Right ventricle myocardium inferior (tissue), 1 donor: ENCODE measurements at regions not wholly inside any gene's neighbourhood (a gene's known extent, or its start where the extent isn't known, plus 50 kb on each side); places are given as distances from the start of the nearest gene placed in this dataset.
A peak's percentile ranks its signal among the peaks of the same experiment; 100 is the strongest.
"Not testable (repeated sequence)": the region's sequence is repeated elsewhere in the genome, so short reads cannot be mapped to it uniquely, and the experiment has no call there.

Experiments
- ATAC-seq: fragments of 200-7000 bp; cut with Tn5 transposase; one replicate; pipeline ENCODE4 v1.9.1; 2020; ENCODE audit warnings: mild to moderate bottlenecking, moderate library complexity
- DNase-seq: peaks from one replicate; pipeline ENCODE4 v3.0.0; 2021; ENCODE audit errors: missing footprints
- intact Hi-C: fragments of 100-400 bp; cut with DNase I; formaldehyde crosslinking; loops from one replicate; pipeline ENCODE4 v1.11.0; 2022
- donor health status: DM: no; HTN: yes; CAD: no; lungs with severe emphysema.

- ATAC-seq: no peak
- intact Hi-C loops: no loop called here
- no peak for DNase-seq
Measured at GRCh38 chr3:165529451-165529850, 307.8 kb downstream of the BCHE start.

GRCh38 chr3:165526367-165526766, 310.9 kb downstream of the BCHE start:
- ATAC-seq (no peak), DNase-seq (no peak)
- intact Hi-C loops: no loop called here

GRCh38 chr3:165523801-165524200, 313.4 kb downstream of the BCHE start:
- ATAC-seq (no peak), DNase-seq (no peak)
- intact Hi-C loops: no loop called here

DNA sequence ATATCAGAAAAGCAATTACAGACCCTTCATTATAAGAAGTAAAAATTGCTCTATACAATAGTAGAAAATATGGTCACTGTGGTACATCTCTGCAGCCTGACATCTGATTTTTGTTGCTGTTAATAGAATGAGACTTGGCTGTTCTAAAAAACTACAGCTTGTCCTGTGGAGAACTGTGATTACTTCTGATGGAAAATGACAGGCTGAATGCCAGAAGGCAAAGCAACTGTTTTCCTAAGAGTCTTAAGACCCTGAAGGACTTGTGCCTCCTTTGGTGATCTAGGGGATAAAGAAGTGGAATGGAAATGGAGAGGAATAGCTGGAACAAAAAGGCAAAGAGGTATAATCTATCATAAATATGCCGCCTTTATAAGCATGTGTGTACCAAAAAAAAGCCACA, 314.8 kb downstream of the BCHE start:
- DNase-seq: no peak
- no peak for ATAC-seq
- intact Hi-C loops: no loop called here

DNA sequence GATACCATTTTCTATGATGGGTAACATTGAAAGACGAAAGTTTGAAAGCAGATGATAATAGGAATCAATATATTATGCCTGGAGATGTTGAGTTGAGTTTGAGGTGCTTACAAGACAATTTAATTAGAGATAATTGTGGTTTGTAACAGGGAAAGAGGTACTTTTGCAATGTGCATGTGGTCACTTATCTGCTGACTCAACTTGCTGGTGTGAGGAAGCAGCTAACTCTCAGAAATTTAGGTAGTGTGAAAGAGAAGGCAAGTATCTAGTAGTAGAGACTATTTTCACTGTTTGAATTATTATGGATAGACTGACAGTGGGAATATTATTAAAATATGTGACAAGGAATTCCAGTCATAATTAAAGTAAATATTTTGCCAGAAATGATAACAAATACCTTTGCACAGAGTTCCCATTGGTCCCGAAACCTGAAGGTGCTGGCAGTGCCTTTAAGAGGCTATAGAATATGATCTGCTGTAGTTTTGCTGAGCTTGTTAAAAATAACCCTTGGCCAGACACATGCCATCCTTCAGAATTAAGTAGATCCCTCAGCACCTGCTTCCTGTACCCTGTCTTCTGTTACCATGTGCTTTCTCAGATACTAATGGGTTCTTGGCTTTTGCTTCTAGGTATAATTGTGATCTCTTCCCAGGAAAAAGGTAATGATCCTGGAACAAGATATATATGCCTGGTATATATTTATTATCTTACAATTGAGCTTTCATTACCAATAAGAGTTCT, 315.9 kb downstream of the BCHE start:
- ATAC-seq: no peak
- no peak for DNase-seq
- intact Hi-C loops: no loop called here

DNA sequence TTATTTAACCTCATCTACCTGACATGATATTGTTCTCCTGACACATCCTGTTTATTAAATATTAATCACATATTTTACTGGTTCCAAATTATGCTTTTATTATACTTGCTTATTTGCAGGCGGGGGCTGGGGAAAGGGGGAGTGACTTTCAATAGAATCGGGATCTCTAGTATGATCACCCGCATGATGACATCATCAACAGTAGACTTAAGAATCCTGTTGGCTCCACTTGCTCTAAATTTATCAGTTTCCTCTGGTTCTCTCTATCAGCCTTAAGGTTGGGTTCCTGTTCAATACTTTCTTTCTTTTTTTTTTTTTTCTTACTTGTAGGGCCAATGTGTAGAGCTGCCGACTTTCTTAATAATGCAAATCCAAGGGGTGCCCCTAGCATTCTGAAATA, 317.5 kb downstream of the BCHE start:
- ATAC-seq: no peak
- intact Hi-C loops: no loop called here
- DNase-seq: no peak

GRCh38 chr3:165518346-165518745, 318.9 kb downstream of the BCHE start:
- intact Hi-C loops: no loop called here
- ATAC-seq (no peak), DNase-seq (no peak)

DNA sequence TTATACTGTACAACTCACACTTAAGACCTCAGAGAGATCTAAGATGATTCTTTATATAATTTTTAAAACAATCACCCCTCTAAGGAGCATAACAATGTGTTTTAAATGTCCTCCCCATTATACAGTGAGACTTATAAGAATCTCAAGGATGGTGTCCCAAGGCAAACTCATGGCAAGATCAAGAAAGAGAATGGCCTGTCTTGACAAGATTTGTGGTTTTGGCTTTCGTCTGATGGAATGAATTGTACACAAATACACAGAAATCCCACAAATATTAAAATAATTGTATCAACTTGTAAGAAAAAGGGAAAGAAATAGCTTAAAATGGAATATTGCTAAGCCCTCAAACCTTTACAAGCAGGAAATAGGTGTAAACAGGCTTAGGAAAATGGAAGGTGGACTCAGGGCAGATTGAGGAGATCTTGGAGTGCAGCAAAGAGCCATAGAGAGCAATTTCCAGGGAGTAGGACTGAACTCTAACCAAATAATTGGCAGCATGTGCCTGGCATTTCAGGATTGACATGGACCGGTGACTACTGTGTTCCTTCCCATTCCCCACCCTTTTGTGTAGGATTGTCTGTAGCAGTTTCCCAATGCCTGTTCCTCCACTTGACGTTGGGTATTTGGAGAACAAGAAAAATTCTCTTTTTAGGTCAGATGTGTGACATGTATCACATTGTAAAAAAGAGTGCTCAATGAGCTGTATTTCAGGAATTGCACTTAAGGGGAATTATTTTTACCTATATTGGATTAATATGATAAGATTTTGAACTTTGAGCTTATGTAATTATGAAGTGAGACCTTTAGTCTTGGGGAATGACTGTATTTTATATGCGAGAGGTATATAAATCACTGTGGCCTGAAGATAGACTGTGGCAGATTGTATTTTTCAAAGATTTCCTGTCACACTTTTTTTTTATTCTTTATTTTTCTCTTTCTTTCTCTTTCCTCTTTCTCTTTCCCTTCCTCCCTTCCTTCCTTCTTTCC, 317.8 kb upstream of the SLITRK3 start:
- intact Hi-C loops: no loop called here
- DNase-seq (no peak), ATAC-seq (no peak)

- DNase-seq (no peak), ATAC-seq (no peak)
- intact Hi-C loops: no loop called here
Measured at GRCh38 chr3:165507576-165507975, 311.4 kb upstream of the SLITRK3 start.

- intact Hi-C loops: no loop called here
- ATAC-seq: no peak
- DNase-seq: no peak
Measured at GRCh38 chr3:165507060-165507459, 310.9 kb upstream of the SLITRK3 start.

- DNase-seq: no peak
- no peak for ATAC-seq
- intact Hi-C loops: no loop called here
Measured at GRCh38 chr3:165505657-165506056, 309.5 kb upstream of the SLITRK3 start.

DNA sequence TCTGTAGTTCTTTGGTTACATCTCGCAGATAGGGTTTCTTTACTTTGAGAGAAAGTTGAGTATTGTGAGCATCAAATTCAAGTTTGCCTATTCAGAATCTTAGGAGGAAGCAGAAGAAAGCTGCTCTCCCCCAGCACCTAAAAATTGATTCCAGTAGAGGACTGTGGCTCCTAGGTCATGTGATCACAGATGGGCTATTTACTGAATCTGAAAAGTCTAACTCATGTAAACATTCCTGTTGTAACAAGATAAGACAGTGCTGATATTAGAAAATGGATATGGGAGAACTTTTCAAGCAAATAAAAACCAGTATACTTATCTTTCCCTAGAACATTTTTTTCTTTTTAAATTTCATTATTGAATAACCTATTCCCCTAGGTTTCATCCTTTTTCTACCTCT, 308.4 kb upstream of the SLITRK3 start:
- ATAC-seq: no peak
- intact Hi-C loops: no loop called here
- no peak for DNase-seq

- intact Hi-C loops: no loop called here
- ATAC-seq (no peak), DNase-seq (no peak)
Measured at GRCh38 chr3:165503825-165504224, 307.6 kb upstream of the SLITRK3 start.

DNA sequence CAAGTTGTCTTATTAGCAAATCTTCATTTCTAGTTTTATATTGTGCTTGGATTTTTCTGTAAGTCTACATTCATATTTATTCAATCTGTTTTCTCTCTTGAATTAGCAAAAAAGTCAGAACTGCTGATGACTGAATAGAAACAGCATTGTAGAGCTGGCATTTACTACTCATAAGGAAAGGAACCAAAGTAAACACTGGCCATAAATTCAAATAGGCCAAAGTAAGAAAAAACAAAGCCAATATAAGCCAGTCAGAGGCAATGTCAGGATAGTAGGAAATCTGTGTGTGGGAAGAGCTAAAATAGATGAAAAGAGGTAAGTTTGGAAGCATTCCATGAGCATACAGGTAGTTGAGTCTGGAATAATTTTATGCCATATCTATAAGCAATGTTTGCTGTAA, 307.2 kb upstream of the SLITRK3 start:
- ATAC-seq (no peak), DNase-seq (no peak)
- intact Hi-C loops: no loop called here

DNA sequence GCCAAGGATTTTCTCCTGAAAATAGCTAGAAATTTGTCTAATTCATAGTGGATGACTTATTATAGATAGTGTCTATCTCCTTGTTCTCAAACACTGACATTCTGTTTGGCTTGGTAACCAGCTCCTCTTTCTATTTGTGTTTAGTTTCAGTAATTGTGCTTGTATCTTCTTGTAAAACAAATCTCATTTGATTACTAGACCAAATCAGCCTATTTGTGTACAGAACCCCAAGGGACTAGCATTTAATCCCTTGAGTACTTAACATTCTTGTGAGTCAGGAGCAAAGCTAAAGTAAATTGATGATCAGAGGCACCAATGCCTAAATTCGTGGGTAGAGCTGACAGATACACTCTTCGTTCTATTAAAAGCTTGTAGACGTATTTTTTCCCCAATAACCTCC, 306.5 kb upstream of the SLITRK3 start:
- intact Hi-C loops: no loop called here

GRCh38 chr3:165498742-165499141, 302.6 kb upstream of the SLITRK3 start:
- not testable (repeated sequence) for DNase-seq, ATAC-seq

More for the DNA sequence above, 306.5 kb upstream of the SLITRK3 start:
- DNase-seq: no peak
- ATAC-seq: no peak

DNA sequence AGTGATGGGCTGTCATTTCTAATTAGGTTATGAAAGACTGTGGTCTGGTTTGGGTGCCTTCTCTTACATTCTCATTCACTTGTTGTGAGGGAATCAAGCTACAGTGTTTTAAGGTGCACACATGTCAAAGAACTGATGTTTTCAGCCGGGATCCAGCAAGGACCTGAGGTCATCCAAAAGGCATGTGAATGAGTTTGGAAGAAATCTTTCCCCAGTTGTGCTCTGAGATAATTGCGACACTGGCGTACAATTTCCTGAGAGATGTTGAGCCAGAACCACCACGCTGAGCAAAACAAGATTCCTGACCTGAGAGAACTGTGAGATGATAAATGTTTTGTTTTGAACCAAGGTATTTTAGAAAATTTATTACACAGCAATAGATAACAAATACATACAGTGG, 295.3 kb upstream of the SLITRK3 start:
- ATAC-seq (peak; percentile 74), DNase-seq (no peak)
- intact Hi-C loops: no loop called here

More at GRCh38 chr3:165498742-165499141, 302.6 kb upstream of the SLITRK3 start:
- intact Hi-C loops: not testable (repeated sequence)

- intact Hi-C loops: no loop called here
- no peak for ATAC-seq
Measured at GRCh38 chr3:165476399-165477060, 280.3 kb upstream of the SLITRK3 start.

DNA sequence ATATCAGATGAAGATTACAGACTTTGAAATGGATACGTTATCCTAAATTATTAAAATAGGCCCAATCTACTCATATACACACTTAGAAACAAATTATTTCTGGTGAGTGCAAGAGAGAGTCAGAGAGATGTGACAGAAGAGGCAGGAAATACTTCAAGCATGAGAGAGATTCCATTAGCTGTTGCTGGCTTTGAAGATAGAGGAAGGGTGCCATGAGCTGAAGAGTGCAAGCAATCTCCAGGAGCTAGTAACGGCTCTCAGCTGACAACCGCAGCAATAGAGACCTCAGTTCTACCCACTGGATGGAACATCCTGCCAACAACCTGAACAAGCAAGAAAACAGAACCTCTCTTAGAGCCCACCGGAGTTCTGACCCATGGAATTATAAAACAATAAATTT, 270.7 kb upstream of the SLITRK3 start:
- intact Hi-C loops: no loop called here
- DNase-seq: no peak
- no peak for ATAC-seq

More at GRCh38 chr3:165476399-165477060, 280.3 kb upstream of the SLITRK3 start:
- DNase-seq: no peak
